Mammary epithelial cell (primary cell): ENCODE measurements at regions not wholly inside any gene's neighbourhood (a gene's known extent, or its start where the extent isn't known, plus 50 kb on each side); places are given as distances from the start of the nearest gene placed in this dataset.

Experiments
- EZH2 ChIP-seq: IDR thresholded peaks from 2 replicates; pipeline ENCODE4 v1.6.1; 2012; ENCODE audit warnings: low read length, inconsistent platforms, borderline replicate concordance
- TF ChIP-seq, protein P1 (sequence below), 2 donors: IDR thresholded peaks in 1 of 2; conservative IDR thresholded peaks in 1 of 2; 2 replicates each; pipeline ENCODE4 v1.5.1; 2011 to 2012; ENCODE audit warnings: inconsistent platforms in 2 of 2, low read length in 2 of 2, mild to moderate bottlenecking in 2 of 2, control low read depth in 1 of 2, low read depth in 1 of 2; ENCODE audit not compliant: insufficient read depth in 1 of 2; ENCODE audit errors: extremely low read depth in 1 of 2

DNA sequence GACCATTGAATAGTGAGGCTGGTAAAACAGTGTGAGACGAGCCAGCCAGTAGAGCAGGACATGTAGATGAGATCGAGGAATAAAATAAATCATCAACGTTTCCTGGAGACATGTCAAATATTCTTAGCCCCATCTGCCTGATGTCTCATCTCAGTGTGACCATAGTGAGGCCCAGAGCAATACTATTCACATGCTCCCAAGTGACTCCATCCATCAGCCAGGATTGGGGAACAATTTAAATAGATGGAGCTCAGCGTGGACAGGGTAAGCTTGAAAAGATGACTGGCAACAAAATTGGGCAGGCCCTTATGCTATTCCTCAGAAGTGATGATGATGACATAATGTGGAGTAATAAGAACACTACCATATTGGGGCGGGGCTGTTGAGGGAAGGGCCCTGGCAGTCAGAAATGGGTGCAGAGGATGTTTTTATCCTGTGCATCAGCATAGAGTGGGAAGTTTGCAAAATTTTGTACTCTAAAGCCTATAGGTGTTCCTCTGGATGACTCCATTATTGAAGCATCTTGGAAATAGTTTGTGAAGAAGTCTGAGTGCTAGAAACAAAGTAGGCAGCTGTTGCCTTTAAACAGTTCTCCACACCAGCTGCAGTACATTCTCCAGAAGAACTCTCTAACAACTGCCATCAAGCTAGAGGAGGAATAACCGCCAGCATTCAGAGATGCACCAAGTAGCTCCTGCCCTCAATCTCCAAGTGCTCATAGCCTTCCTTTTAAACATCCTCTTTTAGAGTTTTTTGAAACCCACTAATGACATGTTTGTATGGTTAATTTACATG is 333.0 kb downstream of the DCHS2 start:
- no peak for TF ChIP-seq EZH2
- TF ChIP-seq, protein P1, sequence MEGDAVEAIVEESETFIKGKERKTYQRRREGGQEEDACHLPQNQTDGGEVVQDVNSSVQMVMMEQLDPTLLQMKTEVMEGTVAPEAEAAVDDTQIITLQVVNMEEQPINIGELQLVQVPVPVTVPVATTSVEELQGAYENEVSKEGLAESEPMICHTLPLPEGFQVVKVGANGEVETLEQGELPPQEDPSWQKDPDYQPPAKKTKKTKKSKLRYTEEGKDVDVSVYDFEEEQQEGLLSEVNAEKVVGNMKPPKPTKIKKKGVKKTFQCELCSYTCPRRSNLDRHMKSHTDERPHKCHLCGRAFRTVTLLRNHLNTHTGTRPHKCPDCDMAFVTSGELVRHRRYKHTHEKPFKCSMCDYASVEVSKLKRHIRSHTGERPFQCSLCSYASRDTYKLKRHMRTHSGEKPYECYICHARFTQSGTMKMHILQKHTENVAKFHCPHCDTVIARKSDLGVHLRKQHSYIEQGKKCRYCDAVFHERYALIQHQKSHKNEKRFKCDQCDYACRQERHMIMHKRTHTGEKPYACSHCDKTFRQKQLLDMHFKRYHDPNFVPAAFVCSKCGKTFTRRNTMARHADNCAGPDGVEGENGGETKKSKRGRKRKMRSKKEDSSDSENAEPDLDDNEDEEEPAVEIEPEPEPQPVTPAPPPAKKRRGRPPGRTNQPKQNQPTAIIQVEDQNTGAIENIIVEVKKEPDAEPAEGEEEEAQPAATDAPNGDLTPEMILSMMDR (conservative IDR thresholded peaks at IDR 0.05 in 1 of 2, IDR thresholded peaks at IDR 0.05 in 1 of 2; ENCODE audit: extremely low read depth in 1 of 2, insufficient read depth in 1 of 2, low read depth in 1 of 2, low read length in 2 of 2), result no peak
